Mesenteric fat pad (tissue), 1 donor: ENCODE measurements at regions not wholly inside any gene's neighbourhood (a gene's known extent, or its start where the extent isn't known, plus 50 kb on each side); places are given as distances from the start of the nearest gene placed in this dataset.

Experiments used
- DNase-seq: peaks from one replicate; pipeline ENCODE4 v3.0.0-alpha.2; 2020; ENCODE audit warnings: low spot score
- donor health status: DM: yes; HTN: yes; CAD: no.

DNA sequence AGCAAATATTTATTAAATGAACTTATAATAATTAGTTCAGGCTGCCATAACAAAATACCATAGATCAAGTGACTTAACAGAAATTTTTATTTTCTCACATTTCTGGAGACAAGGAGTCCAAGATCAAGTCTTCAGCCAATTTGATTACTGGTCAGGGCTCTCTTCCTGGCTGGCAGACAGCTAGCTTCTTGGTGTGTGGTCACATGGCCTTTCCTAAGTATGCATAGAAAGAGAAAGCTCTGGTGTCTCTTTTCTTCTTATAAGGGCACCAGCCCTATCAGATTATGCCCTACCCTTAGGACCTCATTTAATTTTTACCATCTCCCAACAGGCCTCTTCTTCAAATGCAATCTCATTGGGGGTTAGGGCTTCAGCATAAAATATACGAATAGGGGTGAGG is 438.5 kb upstream of the INTU start:
- DNase-seq, result no peak

DNA sequence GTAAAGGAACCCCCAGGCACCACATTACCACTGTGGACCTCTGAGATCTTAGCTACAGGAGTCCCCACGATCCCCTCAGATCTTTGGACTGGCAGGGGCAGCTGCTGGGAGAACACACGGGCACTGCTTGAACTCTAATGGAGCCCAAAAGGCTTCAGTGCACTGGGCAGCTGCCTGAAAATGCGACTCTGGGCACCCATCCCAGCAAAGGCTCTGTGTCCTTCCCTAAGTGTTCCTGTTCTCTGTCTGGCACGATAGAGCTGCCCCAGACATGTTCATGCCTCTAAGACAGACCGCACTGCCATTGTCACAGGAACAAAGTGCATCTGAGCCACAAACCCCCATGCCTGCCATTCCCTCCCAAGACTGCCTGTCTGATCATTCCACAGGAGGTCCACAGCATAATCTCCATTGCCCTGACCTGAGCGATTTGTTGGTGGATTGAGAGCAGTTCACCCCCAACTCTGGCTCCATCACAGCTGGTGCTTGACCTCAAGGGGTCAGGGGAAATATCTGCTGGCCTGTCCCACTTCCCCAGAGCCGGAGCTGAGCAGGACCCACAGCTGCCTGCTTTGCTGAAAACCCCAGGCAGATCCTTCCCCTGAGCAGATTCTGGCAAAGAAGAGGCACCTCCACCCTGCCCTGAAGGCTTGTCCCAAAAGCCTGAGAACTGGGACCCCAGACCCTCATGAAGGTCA is 436.0 kb upstream of the INTU start:
- no peak for DNase-seq

DNA sequence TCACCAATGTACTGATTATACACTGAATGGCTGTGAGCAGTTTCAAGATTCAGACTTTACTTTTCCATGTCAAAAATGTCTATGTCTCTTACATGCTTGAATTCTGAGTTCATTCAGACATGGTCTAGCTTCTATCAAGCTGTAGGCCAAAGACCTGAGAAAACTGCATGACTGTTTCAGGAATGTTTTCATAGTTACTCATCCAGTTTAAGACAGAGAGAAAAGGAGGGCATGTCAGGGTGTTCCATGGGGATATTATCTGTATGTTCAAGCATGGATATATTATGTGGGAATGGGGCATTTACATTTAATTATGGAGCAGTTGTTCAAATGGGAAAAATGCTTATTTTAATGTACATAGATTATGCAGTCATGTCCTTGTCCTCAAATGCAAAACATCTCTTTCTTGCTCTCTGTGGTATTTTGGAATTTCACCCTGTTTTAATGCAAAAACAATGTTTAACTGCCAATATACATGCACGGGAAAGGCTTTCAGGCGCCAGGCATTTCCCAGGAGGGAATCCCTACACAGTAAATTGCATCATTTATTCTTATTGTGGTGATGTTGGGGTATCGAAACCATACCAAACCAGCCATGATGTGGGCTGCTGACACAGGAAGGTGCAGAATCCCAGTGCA is 429.1 kb upstream of the INTU start:
- no peak for DNase-seq

DNA sequence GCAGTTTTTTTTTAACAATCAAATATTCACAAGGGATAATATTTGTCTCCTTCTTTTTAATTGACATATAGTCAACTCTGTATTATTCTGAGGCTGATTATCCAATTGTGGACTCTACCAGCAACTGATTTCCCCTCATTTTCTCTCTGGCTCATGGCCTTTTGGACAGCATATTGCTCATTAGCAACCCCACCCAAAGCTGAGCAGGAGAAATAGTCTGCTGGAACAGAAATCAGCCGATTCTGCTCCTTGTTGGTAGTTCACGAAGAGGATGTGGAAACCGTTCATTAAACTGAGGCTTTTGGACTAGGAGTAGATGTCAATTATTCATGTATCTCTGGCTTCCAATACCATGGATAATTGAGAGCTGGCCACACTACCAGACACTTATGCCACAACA is 428.4 kb upstream of the INTU start:
- no peak for DNase-seq

DNA sequence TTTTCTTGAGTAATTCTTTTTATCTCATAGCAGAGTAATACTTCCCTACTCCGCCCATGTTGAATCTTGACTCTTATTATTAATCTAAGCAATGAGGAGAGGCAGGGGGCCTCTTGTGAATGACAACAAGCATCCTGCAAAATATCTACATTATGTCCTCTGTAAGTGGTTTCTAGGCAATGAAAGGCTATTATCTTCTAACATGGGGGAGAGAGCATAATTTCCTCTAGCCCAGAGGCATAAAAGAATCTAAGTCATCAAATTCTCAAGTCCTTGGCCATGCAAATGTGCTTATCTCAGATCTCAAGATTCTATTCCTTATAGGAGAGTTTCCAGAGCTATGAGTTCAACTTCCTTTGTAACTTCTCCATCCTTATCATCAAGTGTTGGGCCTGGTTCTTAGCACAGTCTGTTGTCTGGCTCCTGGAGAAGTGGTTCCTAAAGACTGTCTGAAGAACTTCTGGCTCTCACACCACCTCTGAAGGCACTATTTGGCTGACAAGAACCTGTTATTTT is 423.1 kb upstream of the INTU start:
- DNase-seq, result no peak

DNA sequence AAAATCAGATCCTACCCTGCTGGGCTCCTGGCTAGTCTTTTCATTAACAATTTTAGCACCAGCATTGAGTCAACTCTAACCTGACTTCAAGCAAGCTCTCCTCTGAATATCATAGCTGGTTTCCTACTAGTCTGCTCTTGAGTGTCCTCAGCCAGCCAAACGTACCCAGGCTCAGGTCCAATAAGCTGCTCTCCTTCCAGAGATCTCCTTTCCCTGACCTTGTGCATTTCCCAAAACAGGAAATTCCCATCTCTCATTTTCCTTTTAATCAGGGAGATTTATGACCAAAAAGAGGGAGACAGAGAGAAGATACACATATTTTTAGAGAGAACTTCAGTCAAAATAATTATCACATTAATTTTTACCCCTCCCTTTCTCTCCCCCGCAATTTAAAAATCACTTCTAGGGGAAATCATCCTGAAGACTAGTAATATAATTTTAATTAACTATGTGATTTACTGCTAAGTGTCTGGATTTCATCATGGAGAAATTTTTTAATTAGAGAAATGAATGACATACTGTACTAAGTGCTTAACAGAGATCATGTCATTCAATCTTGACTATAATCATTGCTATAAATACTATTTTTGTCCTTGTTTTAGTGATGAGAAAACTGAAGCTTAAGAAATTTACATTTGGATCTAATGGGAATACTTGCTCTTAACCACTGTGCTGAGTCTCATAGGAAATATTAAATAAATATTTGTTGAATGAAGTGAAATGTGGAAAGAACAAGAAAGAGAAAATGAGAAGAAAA is 421.7 kb upstream of the INTU start:
- no peak for DNase-seq

DNA sequence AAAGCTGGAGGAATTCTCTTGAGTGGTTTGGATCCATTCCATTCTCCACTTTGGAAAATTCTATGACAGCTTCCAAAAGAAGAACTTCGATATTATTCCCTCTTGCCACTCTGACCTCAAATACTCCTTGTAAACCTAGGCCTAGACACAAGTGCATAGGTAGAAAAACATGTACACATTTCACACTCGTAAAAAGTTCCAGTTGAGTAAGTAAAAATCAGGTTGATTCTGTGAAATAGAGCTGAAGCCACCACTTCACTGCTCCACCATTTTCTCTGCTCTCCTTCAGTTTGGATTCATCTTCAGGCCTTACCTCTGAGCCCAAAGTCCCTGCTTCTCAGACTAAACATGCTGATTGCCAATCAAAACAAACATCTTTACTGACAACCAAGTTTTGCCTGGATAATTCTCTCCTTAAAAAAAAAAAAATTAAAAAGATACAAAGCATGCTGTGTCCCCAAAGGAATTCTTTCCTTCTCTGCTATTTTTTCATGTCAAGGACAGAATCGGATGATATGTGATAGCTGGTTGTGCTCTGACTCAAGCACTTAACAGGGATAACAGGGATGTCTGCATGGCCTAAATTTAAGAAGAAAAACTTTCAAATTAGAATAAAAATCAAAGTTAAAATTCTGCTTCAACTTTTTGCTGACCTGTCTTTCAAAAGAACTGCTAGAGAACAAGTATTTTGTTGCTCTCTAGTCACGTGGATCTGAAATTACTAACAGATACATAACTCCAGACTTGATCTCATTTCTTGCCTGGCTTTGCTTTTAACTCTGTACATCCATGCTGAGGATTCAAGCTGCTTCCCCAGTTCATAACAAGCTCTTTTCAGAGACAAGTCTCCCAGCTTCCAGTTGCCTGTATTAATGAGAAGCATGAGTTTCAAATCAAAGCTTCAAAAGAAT is 420.9 kb upstream of the INTU start:
- DNase-seq, result no peak

DNA sequence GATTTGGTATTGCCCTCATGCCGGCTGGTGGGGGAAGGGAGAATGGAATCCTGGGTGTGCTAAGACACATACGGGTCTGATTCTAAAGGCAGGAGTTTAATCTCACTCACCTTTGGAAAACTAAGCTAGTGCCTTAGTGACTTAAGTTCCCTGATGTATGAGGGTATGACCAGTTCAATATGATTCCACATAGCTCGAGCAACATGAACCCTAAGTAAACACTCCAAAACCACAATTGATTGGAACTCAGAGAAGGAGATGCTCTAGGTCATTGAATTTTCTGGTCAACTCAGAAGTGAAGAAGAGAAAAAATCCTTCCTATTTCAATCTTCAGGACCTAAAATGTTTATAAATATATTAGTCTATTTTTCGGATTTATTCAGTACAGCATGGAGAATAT is 420.1 kb upstream of the INTU start:
- no peak for DNase-seq

DNA sequence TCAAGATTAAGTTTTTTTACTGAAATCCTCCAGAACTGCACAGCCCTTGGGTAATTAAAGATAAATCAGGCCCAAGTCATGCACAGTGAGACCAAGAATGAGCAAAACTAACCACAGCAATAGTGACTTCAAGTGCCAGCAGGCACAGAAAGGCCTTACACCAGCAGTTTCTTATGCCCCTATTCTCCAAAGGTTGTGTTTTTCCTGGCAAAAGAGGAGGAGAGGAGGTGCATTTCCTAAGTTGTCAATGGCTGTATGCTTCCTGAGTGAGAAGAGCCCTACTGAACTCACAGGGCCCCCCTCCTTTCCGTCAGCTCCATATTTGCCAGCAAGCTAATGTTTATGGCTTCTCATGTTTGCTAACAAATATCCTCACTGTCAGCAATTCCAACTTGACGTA is 418.7 kb upstream of the INTU start:
- DNase-seq, result no peak

DNA sequence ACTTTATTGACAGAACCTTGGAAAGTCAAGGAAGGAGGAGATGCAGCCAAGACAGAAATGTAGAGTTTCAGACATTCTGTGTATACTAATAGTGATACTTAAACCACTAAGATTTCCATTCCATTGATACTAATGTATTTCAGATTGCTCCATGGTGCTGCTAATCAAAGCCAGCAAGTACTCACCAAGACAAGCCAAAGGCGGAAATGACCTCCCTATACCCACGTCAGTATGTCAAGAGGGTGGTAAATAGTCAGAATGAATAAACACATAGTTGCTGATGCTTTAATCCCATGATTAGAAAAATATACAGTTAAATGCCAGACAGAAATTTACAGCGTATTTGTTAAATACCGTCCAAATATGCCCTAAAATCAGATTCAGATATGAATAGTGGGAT is 417.8 kb upstream of the INTU start:
- DNase-seq, result no peak

DNA sequence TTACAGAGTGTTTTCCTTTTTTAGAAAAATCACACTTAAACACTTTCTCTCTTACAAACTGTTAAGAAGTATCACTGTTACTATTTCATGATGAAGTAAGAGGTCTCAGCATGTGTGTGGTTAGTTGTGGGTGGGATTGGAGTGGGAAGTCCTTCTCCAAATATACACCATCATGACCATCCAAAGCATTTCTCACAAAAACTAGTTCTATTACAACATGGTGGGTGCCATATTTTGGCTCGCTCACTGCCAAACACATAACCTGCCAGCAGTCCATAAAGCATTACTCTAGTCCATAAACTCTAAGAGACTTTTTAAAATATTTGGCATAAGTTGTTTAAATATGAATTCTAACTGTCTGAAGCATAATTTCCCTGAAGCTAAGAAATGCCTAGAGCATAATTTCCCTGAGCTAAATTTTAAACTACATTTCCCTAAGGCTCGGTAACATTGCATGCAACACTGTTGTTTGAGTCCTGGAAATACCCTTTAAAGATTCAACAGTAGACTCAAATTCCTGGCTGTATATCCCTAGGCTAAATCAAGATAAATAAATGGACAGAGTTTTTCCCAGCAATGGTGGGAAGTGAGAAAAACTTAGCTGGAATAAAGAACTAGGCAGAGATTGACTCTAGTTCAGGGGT is 415.0 kb upstream of the INTU start:
- DNase-seq, result no peak

DNA sequence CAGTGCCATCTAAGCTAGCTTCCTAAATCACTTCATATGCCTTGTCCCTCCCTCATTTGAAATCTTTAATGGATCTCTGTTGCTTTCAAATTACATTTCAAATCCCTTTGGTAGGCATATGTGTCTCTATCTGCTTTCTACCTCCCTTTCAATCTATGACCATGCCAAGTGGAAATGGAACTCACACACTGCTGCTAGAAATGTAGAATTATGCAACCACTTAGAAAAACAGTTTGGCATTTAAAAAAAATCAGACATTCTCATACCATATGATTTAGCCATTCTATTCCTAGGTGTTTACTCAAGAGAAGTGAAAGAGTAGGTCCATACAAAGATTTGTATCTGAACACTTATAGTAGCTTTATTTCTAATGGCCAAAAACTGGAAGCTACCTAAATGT is 413.5 kb upstream of the INTU start:
- no peak for DNase-seq

DNA sequence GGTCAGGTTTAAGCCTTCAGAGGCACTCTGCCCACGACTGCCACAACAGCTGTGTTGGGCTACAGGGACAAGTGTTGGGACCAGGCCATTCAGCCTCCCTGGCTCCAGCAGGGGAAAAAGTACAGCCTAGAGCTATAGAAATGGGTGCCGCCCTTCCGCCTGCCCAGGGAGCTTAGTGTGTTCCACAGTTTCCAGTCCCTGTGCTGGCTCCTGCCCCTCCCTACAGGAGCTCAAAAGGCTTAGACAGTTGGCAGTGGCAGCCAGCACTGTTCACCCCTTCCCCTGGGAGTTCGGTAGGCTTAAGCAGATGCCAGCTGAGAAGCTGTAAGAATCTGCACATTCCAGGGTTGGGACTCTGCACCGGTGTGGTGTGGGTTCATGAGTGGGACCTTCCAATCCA is 408.2 kb upstream of the INTU start:
- DNase-seq, result no peak

DNA sequence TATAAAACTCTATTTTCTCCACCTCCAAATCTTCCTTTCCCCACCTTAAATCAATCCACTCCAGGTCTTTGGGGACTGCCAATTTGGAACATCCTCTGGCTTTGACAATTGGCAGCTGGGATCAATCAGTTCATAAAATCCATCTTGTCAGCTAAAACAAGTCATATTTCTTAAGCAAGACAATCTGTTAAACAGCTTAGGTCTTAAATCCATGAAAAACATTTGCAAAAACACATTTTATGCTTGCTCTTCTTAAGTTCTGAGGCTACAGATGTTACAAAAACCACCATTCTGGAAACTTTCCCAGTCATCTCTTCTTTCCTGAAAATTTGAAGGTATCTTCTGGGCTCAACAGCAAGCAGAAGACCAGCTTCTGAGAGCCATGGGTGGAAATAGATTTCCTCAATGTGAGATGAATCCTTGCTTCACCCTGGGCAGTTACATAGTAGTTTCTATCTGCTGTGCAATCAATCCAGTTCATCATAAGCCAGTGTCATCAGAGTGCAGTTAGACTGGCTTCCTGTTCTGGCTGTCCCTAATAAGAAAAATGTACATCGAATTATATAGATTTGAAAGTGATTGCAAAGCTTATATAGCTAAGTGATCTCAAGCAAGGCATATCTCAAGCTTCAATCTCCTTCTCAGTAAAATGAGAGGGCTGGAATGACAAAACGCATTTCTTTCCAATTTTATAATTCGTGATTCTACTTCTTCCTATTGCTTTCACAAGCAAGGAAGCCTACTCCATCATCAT is 402.7 kb upstream of the INTU start:
- no peak for DNase-seq

DNA sequence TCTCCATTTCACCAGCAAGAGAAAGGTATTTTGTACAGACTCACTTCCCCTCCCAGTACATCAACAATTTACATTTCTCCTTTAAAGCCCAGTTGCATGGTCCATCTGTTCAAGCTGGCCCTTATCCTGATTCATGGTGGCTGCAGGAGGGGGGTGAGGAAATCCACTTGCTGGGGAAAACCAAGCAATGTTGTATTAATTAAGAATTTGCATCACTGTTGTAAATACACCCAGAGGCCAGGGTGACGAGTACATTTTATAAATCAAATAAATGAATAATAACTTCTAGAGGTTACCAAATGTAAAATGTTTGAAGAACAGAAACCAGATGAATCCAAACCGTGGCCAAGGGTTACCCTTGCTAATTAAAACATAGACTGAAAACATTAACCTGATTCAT is 395.9 kb upstream of the INTU start:
- DNase-seq, result no peak

DNA sequence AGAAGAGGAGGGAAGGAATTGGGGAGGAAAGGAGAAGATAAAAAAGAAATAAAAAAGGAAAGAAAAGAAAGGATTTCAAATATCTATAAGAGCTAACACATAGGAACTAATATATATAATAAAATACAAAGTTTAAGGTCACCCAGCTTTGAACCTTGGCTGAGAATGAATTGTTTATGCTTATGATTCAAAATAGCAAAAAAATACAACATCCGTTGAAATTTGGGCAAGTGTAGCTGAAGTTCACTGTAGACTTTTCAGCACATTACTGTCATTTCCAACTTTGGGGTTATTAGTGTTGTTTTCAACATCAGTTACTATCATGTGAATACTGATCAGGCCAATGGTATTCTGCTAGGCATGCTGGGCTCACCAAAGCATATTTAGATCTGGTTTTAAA is 395.2 kb upstream of the INTU start:
- DNase-seq, result no peak

DNA sequence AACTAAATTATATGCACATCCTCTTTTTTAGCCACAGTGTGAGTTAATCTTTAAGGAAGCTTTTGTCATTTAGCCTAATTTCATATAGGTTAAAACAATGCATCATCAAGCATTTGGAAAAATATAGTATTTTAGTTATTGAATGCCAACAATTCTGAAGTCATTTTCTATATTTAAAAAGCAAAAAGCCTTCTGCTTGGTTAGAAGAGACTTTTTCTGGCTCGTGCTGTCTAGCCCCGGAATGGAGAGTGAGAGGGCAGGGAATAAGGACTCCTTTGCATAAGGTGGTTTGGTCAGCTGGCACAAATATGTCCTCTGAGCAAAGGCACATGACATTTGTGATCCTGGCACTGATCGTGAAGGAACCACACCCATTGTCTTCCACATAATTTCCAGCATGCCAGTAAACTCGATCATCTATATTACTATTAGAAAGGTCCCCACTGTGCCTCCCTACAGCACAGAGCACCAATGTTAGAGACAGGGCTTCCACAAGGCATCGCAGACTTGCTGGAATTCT is 393.7 kb upstream of the INTU start:
- no peak for DNase-seq

DNA sequence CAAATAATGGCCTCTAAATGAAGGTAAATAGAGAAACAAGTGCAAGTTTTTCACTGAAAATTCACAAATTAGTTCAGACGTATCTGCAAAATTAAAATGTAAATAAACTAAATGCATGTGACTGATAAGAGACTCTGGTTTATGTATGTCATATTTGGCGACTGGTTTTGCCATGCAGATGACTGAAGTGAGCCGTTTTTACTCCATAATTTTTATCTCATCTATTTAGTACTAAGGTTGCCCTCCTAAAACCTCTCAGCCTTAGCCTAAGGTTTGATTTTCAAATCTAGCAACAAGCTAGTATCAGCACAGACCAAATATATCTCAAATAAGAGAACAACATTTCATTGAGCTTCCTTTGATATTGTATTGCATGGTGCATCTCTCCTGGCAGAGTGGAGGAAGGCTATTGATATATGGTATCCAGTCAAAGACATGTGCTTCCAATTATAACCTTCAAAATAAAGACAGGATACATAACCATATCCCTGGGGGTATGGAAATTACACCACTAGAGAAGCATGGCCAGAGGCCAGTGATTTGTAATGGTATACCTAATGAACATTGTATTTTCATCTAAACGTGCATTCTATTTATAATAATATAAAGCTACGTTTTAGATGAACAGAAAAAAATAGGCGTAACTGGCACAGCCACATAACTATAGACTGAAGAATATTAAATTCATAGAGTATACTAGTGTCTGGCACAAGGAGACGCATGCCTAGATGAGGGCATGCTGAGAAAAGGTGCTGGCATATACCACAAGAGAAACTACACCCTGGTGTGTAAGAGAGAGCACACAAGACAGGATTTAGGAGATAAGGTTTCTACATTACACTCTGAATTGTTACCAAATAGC is 392.6 kb upstream of the INTU start:
- DNase-seq, result no peak

DNA sequence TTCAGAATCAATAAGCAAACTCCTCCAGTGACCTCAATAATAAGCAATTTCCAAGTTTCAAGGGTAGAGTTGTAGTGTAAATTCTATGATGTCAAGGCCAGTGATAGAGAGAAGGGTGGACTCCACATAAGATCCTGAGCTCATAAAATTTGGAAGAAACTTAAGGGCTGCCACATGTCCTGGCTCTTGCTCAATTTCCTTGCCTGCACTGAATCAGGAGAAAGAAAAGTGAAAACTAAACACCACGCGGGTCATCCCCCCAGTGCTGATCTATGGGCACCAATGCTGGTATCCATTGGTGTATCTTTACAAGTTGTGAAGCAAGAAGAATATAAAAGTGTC is 392.0 kb upstream of the INTU start:
- no peak for DNase-seq
